OCI-M1 (cell line): ENCODE measurements at regions not wholly inside any gene's neighbourhood (a gene's known extent, or its start where the extent isn't known, plus 50 kb on each side); places are given as distances from the start of the nearest gene placed in this dataset.
A peak's percentile ranks its signal among the peaks of the same experiment; 100 is the strongest.

Source experiments
- DNase-seq: peaks from one replicate; lab custom pipeline; 2025; lab: John Stamatoyannopoulos, UW

DNA sequence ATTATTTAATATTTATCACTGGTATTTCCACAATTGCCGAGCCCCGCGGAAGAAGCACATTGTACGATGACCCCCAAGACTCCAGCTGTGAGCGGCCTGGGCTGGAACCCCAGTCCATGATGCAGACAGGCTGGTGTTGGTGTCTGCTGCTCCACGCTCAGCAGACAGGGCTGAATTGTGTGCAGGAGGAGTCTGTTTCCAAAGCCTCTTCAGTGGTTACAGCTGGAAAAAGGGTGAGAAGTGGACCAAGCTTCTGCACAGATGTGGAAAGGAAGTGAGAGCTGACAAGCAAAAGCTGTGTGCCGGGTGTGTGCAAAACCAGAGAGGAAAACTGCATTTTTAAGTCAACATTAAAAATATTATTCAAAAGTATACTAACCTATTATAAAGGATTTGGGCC, 500.4 kb downstream of the GALR1 start:
- DNase-seq: no peak

DNA sequence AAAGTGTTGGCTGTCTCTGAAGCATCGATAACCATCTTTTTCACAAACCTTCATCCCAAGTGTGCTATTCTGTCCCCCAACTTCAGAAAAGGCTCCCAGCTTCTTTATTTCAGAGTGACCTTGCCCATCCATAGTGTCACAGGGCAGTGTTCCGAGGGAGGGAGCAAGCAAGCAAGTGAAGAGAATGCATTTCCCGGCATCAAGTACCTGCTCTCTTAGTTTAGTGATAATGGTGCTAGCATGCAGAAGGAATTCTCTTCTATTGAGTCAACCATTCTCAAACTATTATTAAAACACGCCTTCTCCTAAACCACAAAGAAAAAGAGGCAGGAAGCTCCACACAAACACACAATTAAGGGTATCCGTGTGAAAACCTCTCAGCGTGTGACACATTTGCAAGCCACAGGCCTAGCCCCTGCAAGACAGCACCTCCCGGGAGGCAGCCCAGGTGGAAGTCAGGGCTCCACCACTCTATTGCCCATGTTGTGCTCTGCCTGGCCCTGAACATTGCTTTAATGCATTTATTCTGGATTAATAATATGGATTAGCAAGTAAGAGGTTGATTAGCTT, 504.9 kb downstream of the GALR1 start:
- no peak for DNase-seq

DNA sequence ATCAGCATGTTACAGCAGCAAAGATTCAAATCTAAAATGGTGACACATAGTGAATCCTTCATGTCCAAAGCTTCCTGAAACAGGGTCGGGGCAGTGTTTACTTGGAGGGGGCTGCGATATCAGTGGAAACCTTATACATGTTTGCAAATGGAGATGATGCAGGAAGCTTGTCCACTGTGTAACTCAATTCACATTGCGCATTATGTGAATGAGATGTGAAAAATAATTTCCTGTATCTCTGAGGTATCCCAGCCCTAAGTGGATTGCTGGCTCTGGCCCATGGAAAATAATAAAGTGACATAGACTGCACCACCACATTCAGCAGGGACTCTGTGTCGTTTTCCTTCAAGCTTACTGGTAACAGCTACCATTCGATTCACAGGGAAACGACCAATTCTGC, 505.5 kb downstream of the GALR1 start:
- DNase-seq: no peak

DNA sequence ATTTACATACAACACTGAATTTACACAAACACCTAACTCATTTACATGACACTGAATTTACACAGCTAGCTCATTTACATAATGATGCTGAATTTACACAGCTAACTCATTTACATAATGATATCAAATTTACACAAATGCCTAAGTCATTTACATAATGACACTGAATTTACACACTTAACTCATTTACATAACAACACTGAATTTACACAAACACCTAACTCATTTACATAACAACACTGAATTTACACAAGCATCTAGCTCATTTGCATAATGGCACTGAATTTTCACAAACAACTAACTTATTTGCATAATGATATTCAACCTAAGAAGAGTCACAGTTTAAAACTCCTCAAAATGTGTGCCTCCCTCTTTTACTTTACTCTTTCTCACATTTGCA, 511.7 kb downstream of the GALR1 start:
- no peak for DNase-seq

DNA sequence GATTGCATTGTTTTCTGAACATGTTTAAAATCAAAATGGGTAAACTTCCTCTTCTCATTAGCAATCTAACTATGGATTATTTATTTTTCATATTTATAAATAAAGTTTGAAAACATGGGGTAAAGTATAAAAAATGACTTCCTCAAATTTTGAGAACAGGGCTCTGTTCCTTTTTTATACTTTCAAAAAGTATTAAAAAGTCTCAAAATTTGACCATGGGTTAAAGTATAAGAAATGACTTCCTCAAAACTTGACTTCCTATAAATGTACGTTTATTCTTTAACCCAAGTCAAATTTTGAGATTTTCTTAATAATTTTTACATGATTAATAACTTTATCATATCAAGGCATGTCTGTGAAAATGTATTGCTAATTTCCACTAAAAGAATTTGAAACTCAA, 512.4 kb downstream of the GALR1 start:
- no peak for DNase-seq

DNA sequence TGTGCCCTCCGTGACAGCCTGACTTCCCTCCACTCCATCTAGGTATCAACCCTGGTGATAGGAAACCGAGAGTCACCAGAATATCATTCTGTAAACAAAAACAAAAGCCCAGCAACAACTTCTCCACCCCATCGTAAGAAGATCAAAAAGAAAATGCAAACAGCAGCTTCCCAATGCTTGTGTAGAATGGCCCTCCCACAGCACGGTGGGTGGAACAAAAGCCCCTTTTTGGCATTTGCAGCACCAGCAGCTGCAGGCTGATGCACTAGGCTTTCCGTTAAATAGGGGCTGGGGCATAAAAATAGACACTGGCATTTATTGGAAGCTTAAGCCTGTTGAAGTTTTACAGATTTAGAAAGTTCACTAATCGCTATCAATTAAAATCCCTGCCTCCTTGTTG, 513.0 kb downstream of the GALR1 start:
- DNase-seq: no peak

DNA sequence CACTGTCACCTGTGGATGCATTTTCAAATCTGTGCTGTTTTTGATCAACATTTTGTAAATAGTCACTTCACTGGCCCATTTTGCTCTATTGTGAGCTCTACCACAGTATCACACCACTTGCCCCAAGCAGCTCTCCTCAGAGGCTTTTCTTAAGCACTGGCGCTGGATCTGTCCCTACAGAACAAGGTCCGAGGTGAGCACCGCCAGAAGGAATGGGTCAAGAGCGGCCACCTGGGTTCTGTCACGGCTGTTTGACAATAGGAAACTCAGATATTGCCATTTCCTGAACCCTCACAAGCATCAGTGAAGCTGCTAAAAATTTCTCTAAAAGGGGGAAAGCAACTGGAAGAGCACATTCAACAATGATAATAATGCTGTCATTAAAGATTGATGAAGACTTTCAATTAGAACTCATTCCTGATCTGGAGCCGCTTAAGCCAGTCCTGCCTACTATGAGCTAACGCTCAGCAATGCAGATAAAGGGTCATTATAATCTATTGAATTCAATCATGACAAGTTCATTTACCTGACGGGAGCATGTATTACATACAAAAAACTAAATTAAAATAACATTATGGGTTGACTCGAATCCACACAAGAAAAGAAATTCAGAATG, 514.0 kb downstream of the GALR1 start:
- no peak for DNase-seq

DNA sequence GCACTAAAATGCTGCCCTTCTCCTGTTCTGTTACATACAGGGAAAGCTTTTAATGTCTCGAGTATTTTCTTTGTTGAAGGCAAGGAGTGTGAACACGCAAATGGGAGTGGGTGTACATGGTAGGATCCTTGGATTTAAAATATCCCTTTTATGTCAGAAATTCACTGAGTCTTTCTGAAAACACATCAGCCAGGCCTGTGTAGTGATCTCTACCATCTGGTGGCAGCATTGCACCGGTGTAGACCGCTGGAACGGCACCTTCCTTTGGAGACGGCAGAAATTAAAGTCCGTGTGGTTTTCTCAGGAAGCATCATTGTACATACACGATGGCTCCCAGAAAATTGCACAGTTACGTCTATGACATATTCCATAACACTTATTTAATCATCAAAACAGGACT, 515.8 kb downstream of the GALR1 start:
- peak; percentile 69 for DNase-seq

DNA sequence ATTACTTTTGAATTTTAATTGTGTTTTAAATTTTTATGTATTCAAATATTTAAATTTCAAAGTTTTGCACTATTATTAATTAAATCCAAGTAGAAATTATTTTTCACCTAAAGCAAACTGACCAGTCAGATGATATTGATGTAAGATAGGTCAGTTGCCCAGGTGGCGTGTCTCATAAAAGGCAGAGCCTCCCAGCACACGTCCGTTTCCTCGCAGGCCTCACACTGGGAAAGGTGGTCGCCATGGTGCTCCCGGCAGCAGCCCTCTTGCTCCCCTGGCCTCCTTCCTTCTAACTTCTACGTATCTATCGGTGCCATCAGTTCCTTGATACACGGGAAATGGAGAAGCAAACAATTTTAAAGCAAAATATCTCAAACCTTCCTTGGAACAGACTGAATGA, 516.8 kb downstream of the GALR1 start:
- DNase-seq: no peak

DNA sequence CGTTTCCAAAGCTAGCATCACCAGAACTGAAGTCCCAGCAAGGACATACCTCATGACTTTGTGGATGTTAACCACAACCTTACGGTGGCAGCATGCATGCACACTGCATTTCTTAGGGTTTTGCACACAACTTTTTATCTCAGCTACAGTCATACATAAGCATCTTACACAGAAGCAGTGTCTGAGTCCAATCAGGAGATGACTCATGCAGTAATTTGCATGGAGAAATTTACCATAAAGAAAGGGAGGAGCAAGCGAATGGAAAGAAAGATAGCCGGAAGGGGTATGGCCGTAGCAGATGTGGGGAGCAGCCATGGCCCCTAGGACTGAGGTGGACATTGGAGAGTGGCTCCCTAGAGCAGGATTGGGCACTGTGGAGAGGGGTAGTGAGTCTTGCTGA, 522.5 kb downstream of the GALR1 start:
- DNase-seq: peak; percentile 4

DNA sequence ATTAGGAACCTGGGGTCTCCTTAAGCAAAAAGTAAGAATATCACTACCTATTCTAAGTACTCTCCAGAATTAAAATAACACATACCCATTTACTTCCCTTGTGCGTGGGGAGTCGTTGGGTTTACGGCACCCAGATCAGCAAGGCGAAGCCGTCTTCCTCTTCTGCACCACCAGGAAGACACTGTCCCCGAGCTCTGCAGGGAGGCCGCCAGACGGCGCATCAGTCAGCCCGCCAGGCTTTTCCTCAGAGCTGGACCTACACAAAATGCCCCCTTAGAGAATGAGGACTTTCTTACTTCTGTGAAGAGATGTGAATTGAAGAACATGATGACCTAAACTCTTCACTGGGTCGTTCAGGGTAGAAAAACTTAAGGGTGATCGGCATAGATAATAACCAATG, 526.5 kb downstream of the GALR1 start:
- no peak for DNase-seq

DNA sequence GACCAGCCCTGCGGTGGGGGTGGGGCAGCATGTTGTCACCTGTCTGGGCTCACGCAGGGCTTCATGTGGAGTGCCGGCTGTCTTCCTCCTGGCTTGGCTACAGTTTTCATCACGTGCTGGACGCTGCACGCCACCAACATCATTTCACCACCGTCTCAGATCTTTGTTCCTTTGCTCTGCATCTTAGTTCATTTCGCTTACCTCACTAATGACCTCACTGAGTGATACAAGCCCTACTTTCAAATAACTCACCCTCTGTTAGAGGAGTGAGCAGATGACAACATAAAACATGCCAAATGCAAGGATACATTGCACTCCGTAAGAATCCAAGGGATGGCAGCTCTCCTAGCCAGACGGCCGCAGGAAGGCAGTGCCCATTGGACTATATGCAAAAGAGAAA, 527.5 kb downstream of the GALR1 start:
- DNase-seq: no peak

DNA sequence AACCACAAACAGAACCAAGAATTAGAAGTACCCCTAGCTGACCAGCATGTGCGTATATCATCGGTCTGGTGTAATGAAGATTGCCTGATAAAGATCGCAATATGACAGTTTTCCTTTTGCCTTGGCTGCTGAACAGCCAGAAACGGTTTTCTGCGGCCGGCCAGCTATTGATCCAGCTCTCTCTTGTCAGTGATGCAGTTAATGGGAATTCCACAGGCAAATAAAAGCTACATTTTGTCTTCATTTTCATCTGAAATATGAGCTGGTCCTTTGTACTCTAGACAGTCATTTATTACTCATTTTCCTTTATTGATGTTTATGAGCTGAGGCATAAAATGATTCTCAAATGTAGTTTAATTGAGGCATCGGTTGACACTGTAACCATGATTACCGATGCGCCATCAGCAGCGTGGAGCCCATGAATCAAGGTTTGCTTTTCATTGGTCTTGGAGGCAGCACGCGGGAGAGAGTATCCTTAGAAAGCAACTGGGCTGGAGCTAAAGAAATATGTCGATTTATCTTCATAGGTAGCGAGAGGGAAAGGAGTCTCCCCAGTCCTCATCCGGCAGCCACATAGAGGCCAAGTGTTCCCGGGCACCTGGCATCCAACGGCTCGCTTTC, 535.2 kb downstream of the GALR1 start:
- DNase-seq: no peak

DNA sequence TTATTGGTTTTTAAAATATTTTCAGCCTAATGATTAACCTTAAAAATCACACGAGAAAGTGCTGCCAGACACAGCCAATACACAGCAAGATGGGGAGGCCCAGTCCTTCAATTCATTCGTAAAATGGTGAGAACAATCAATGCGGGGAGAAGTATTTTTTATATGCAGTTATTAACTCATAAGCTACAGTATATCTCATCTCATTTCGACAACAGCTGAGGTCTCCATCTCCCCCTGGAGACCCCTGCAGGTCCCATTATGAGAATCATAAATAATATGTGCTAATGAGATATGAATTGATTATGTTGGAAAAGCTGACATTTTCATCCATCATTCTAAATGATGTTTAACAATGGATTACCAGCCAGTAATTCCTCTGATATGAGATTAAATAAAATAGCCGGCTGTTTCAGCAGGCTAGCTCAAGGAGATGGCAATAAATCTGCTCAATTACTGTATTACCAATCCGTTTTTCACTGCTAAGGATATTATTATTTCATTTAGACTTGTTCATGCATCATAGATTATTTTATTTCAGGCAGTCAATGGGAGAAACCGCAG, 535.8 kb downstream of the GALR1 start:
- no peak for DNase-seq

DNA sequence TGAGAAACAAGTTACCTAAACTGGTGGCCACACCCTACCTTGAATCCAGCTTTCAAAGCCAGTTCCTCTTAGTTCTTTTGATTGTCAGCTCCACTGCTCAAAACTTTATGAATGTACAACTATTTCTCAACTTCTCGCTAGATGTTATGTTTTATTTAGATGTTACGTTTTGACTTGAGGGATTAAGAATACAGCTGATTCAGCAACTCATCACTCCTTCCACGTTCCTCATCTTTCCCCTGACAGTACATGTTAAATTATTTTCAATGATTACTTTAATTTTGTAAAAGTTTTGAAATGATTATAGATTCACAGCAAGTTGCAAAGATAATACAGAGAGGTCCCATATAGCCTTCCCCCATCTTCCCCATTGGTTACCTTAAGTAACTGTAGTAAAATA, 553.4 kb downstream of the GALR1 start:
- no peak for DNase-seq

DNA sequence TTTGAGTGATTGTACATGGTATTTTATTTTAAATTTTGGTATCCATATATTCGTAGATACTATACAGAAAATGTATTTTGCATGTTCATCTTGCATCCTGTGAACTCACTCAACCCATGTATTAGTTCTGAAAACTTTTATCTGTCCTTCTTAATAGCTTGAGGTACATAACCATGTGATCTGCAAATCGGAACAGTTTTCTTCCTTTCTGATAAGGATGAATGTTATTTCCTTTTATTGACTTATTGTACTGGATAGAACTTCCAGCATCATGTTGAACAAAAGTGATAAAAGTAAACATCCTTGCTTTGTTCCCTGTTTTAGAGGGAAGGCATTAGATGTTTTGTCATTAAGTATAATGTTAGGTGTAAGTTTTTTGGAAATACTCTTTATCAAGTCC, 554.7 kb downstream of the GALR1 start:
- no peak for DNase-seq

DNA sequence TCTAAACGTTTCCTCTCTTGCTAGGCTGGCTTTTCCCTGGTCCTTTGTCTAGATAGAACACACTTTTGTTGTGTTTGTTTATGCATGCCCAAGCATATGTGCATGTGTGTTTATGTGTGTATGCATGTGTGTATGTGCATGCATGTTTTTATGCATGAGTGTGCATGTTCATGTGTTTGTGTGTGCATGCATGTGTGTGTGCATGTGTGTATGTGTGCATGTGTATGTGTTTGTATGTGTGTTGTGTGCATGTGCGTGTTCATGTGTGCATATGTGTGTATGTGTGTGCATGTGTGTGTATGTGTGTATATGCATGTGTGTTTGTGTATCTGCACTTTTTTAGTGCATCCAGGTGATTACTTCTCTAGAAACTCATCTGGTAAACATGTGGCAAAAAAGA, 558.0 kb downstream of the GALR1 start:
- DNase-seq: no peak

DNA sequence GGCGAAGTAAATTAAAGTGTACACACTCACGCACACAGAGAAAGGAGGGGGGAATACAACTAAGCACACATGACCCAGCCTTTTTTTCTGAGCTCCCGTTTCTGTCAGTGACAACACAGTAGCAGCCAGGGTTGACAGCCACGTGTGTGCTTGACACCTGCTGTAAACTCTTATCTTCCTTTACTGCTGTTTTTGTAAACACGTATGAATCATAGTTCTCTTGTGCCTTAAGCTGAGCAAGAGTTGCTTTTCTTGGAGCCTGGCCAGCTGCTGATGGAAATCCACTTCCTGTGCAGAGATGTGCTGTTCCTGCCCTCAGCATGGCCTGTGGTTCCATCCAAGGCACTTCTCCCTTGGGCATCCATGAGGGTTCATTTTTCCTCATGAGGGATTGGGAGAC, 561.9 kb downstream of the GALR1 start:
- DNase-seq: peak; percentile 12

DNA sequence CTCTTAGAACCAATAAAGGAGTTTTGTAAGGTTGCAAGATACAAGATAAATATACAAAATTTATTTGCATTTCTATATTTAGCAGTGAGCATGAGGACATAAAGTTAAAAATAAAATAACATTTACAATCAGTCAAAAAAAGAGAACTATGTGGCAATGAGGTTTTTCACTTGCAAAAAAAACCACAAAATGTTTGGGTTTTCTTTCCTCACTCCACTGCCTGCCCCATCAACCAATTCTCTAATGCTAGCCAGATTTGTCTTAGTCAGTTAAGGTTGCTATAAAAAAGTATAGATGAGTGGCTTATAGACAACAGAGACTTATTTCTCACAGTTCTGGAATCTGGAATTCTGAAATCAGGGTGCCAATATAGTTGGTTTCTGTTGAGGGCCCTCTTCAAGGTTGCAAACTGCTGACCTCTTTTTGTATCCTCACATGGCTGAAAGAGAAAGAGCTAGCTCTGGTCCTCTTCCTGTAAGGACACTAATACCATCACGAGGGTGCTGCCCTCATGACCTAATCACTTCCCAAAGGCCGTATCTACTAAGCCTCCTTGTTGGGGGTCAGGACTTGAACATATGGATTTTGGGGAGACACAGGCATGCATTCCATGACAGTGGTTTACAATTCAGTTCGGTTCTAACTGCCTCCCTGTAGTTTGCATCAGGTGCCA, 566.2 kb downstream of the GALR1 start:
- no peak for DNase-seq

DNA sequence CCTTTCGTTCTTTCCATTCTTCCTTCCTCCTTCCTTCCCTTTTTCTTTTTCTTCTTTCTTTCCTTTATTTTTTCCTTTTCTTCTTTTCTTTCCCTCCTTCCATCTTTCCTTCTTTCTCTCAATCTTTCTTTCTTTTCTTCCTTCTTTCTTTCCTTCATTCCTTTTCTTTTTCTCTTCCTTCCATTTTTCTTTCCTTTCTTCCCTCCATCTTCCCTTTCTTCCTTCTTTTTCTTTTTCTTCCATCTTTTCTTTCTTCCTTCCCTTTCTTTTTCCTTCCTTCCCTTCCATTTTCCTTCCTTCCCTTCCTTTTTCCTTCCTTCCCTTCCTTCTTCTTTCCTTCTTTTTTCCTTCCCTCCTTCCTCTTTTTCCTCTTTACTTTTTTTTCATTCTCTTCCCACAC, 568.7 kb downstream of the GALR1 start:
- DNase-seq: no peak

DNA sequence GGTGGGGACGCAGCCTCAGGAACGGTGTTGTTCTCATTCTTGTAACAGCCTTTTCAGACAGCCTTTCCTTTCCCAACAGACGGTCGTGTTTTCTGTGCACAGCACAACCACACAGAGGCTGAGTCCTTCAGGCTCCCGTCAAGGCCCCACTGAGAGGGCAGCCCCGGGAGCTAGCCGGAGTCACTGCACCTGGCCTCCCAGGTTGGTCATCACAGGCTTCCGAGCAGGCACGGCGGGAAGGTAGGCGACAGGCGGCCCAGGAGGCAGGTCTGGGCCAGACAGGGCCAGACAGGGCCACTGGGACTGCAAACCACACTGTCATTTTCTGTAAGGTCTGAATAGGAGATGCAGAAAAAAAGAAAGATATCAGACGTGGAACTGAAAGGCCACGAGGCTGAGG, 570.8 kb downstream of the GALR1 start:
- DNase-seq: no peak

DNA sequence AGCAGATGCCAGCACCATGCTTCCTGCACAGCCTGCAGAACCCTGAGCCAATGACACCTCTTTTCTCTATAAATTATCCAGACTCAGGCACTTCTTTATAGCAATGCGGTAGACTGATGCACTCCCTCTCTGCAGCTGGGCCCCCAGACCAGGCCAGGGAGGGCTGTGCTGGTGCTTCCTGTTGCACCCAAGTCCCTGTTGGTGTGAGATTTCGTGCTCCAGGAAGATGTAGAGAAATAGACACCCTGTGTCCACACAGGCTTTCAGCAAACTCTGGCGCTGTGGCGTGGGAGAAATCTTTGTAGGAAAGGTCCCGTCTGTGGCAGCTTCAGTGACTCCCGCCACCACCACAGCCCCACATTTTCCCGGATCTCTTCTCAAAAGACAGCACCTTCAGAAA, 572.2 kb downstream of the GALR1 start:
- DNase-seq: no peak

DNA sequence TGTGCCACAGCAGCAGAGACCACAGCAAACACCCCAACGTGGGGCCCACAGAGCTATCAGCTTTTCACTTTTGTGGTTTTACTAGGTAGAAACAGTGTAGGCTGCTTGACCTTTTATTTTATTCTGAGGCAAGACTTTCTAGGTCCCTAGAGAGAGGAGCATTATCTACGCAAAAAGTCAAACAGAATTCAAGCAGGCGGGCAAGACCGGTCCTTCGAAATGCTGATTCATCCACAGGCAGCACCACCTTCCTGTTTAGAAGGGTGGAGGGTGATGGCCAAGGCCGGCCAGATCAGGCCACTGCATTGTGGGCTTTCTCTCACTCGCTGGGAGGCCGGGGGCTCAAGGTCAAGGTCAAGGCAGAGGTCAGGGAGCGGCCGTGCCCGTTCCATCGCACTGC, 573.0 kb downstream of the GALR1 start:
- DNase-seq: peak; percentile 57
